ENCODE measurements at regions not wholly inside any gene's neighbourhood (a gene's known extent, or its start where the extent isn't known, plus 50 kb on each side); places are given as distances from the start of the nearest gene placed in this dataset.
"Not testable (repeated sequence)": the region's sequence is repeated elsewhere in the genome, so short reads cannot be mapped to it uniquely, and the experiment has no call there.

- Histone ChIP-seq H3K27me3 (no peaks in the 10 kb centered on the region), H3K4me3 (no peak overlapping the region), H3K36me3 (replicated peaks in 1 of 2; ENCODE audit: insufficient read depth in 1 of 2, low read depth in 2 of 2) (no peaks in the 10 kb centered on the region), H3K27ac (peak overlapping the region in 1 of 4 donors; percentile 44), H3K9me3 (no peaks in the 10 kb centered on the region), H3K4me1 (peaks cover 16% of the 10 kb centered on the region)
- intact Hi-C loops (cut with DNase I), result no loop called here
- no peak for TF ChIP-seq POLR2A (IDR thresholded peaks at IDR 0.05)
- TF ChIP-seq, protein P1, sequence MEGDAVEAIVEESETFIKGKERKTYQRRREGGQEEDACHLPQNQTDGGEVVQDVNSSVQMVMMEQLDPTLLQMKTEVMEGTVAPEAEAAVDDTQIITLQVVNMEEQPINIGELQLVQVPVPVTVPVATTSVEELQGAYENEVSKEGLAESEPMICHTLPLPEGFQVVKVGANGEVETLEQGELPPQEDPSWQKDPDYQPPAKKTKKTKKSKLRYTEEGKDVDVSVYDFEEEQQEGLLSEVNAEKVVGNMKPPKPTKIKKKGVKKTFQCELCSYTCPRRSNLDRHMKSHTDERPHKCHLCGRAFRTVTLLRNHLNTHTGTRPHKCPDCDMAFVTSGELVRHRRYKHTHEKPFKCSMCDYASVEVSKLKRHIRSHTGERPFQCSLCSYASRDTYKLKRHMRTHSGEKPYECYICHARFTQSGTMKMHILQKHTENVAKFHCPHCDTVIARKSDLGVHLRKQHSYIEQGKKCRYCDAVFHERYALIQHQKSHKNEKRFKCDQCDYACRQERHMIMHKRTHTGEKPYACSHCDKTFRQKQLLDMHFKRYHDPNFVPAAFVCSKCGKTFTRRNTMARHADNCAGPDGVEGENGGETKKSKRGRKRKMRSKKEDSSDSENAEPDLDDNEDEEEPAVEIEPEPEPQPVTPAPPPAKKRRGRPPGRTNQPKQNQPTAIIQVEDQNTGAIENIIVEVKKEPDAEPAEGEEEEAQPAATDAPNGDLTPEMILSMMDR (IDR thresholded peaks at IDR 0.05), result no peak
- peak in 1 of 4 donors; percentile 18 for DNase-seq
- peak; percentile 40 for ATAC-seq
Observed at GRCh38 chr12:75628916-75629315, 117.5 kb upstream of the KRR1 start.

GRCh38 chr12:75628511-75628910, 117.1 kb upstream of the KRR1 start:
- TF ChIP-seq POLR2A (IDR thresholded peaks at IDR 0.05), result no peak
- TF ChIP-seq, protein P1 (IDR thresholded peaks at IDR 0.05), result no peak
- WGBS, 2 donors, result 27 to 36% methylated on average over 1 of the region's 1 CpG
- Histone ChIP-seq H3K36me3 (replicated peaks in 1 of 2; ENCODE audit: insufficient read depth in 1 of 2, low read depth in 2 of 2) (no peaks in the 10 kb centered on the region), H3K27me3 (no peaks in the 10 kb centered on the region), H3K9me3 (no peaks in the 10 kb centered on the region), H3K4me1 (peaks cover 16% of the 10 kb centered on the region), H3K4me3 (no peak overlapping the region), H3K27ac (peak overlapping the region in 1 of 4 donors; percentile 44)
- ATAC-seq (no peak), DNase-seq (no peak)
- intact Hi-C loops (cut with DNase I), result no loop called here

GRCh38 chr12:75623631-75624154, 112.3 kb upstream of the KRR1 start:
- DNase-seq, result no peak
- Histone ChIP-seq H3K4me1 (peaks cover 8% of the 10 kb centered on the region), H3K9me3 (no peaks in the 10 kb centered on the region), H3K27ac (no peak overlapping the region), H3K27me3 (no peaks in the 10 kb centered on the region), H3K4me3 (no peak overlapping the region), H3K36me3 (replicated peaks in 1 of 2; ENCODE audit: insufficient read depth in 1 of 2, low read depth in 2 of 2) (no peaks in the 10 kb centered on the region)
- no peak for ATAC-seq
- intact Hi-C loops (cut with DNase I), result no loop called here
- WGBS, 2 donors, result 55% methylated on average over 4 of the region's 4 CpGs
- TF ChIP-seq, protein P1 (IDR thresholded peaks at IDR 0.05), result peak in 3 of 7 experiments; percentile 20 to 37 (median 26)
- no peak for TF ChIP-seq POLR2A (IDR thresholded peaks at IDR 0.05)

GRCh38 chr12:75622492-75622891, 111.1 kb upstream of the KRR1 start:
- 90 to 95% methylated on average over 1 of the region's 1 CpG for WGBS, 2 donors
- Histone ChIP-seq H3K36me3 (replicated peaks in 1 of 2; ENCODE audit: insufficient read depth in 1 of 2, low read depth in 2 of 2) (no peaks in the 10 kb centered on the region), H3K4me1 (no peaks in the 10 kb centered on the region), H3K9me3 (no peaks in the 10 kb centered on the region), H3K4me3 (no peak overlapping the region), H3K27ac (no peak overlapping the region), H3K27me3 (no peaks in the 10 kb centered on the region)
- TF ChIP-seq, protein P1 (IDR thresholded peaks at IDR 0.05), result no peak
- TF ChIP-seq POLR2A (IDR thresholded peaks at IDR 0.05), result no peak
- intact Hi-C loops (cut with DNase I), result no loop called here
- ATAC-seq (no peak), DNase-seq (no peak)

- H3K9me3 ChIP-seq; H3K36me3 ChIP-seq (replicated peaks in 1 of 2; ENCODE audit: insufficient read depth in 1 of 2, low read depth in 2 of 2); intact Hi-C loops (cut with DNase I); H3K4me1 ChIP-seq; DNase-seq; ATAC-seq; H3K27me3 ChIP-seq; H3K27ac ChIP-seq; H3K4me3 ChIP-seq: not testable (repeated sequence)
- WGBS, 2 donors, result 88 to 91% methylated on average over 4 of the region's 4 CpGs
Observed at GRCh38 chr12:75614396-75614795, 103.0 kb upstream of the KRR1 start.

Data from body of pancreas (tissue), 4 donors.